Neural cell (in vitro differentiated cells): ENCODE measurements at regions not wholly inside any gene's neighbourhood (a gene's known extent, or its start where the extent isn't known, plus 50 kb on each side); places are given as distances from the start of the nearest gene placed in this dataset.
A peak's percentile ranks its signal among the peaks of the same experiment; 100 is the strongest.
"Not testable (repeated sequence)": the region's sequence is repeated elsewhere in the genome, so short reads cannot be mapped to it uniquely, and the experiment has no call there.

Experiments
- H2AFZ ChIP-seq: fragments of 200-600, 300-800 bp; sonication (generic), shearing (Covaris generic); 2 replicates; pipeline ENCODE4 v1.6.0; 2014; ENCODE audit warnings: low read depth, mild to moderate bottlenecking, antibody characterized with exemption, low read length, moderate library complexity
- H3F3A ChIP-seq: fragments of 200-600 bp; shearing (Covaris generic); 2 replicates; pipeline ENCODE4 v1.6.1; 2016; ENCODE audit warnings: mild to moderate bottlenecking, moderate library complexity, mixed read lengths, antibody characterized with exemption, low read length; ENCODE audit not compliant: insufficient read depth, poor library complexity, severe bottlenecking
- H3K27ac ChIP-seq: fragments of 200-600, 300-800 bp; sonication (generic), shearing (Covaris generic); 2 replicates; pipeline ENCODE4 v1.5.1; 2014; ENCODE audit warnings: mild to moderate bottlenecking, low read length, moderate library complexity
- H3K27me3 ChIP-seq: fragments of 300-800, 200-600 bp; sonication (generic), shearing (Covaris generic); 2 replicates; pipeline ENCODE4 v1.6.0; 2014; ENCODE audit warnings: mild to moderate bottlenecking, low read depth, low read length, moderate library complexity; ENCODE audit not compliant: insufficient read depth
- H3K36me3 ChIP-seq: fragments of 300-800, 200-600 bp; sonication (generic), shearing (Covaris generic); 2 replicates; pipeline ENCODE4 v1.5.1; 2014; ENCODE audit warnings: mild to moderate bottlenecking, antibody characterized with exemption, low read length, moderate library complexity; ENCODE audit not compliant: insufficient read depth
- H3K4me2 ChIP-seq: fragments of 300-800, 200-600 bp; sonication (generic), shearing (Covaris generic); 2 replicates; pipeline ENCODE4 v1.6.0; 2014; ENCODE audit warnings: mild to moderate bottlenecking, low read length
- H3K4me3 ChIP-seq: fragments of 300-800, 200-600 bp; sonication (generic), shearing (Covaris generic); 2 replicates; pipeline ENCODE4 v1.5.1; 2014; ENCODE audit warnings: mild to moderate bottlenecking, low read length, moderate library complexity
- H3K79me2 ChIP-seq: fragments of 200-600 bp; shearing (Covaris generic); replicated peaks from 2 replicates; pipeline ENCODE4 v1.6.0; 2014; ENCODE audit warnings: mild to moderate bottlenecking, low read length, moderate library complexity; ENCODE audit not compliant: insufficient read depth
- H3K9ac ChIP-seq: fragments of 300-800, 200-600 bp; sonication (generic), shearing (Covaris generic); 2 replicates; pipeline ENCODE4 v1.6.1; 2016; ENCODE audit warnings: mild to moderate bottlenecking, low read length, mixed read lengths
- H3K9me2 ChIP-seq: fragments of 200-600 bp; shearing (Covaris generic); 2 replicates; pipeline ENCODE4 v1.6.1; 2016; ENCODE audit warnings: mild to moderate bottlenecking, low read length, mixed read lengths; ENCODE audit not compliant: insufficient read depth
- H3K9me3 ChIP-seq: fragments of 200-600, 300-800 bp; sonication (generic), shearing (Covaris generic); 2 replicates; pipeline ENCODE4 v1.6.1; 2016; ENCODE audit warnings: mild to moderate bottlenecking, mixed run types, low read length, moderate library complexity, mixed read lengths
- H4K20me1 ChIP-seq: fragments of 200-600 bp; shearing (Covaris generic); 2 replicates; pipeline ENCODE4 v1.6.1; 2016; ENCODE audit warnings: mild to moderate bottlenecking, mixed run types; ENCODE audit not compliant: insufficient read depth
- CTCF ChIP-seq: fragments of 450-650 bp; IDR thresholded peaks from 2 replicates; pipeline ENCODE4 v1.5.1; 2014; ENCODE audit warnings: antibody characterized with exemption, mild to moderate bottlenecking, moderate library complexity; ENCODE audit not compliant: poor library complexity, severe bottlenecking
- EP300 ChIP-seq: fragments of 450-650 bp; conservative IDR thresholded peaks from 2 replicates; pipeline ENCODE4 v1.6.1; 2014; ENCODE audit warnings: antibody characterized with exemption, mild to moderate bottlenecking, moderate library complexity; ENCODE audit not compliant: poor library complexity, severe bottlenecking
- EZH2 ChIP-seq: fragments of 200-600, 300-800 bp; shearing (Covaris generic), sonication (generic); IDR thresholded peaks from 2 replicates; pipeline ENCODE4 v1.6.1; 2014; ENCODE audit warnings: antibody characterized with exemption, low read length, borderline replicate concordance, mild to moderate bottlenecking; ENCODE audit not compliant: insufficient read depth, poor library complexity, severe bottlenecking
- MXI1 ChIP-seq: fragments of 450-650 bp; conservative IDR thresholded peaks from 2 replicates; pipeline ENCODE4 v1.6.1; 2014; ENCODE audit warnings: antibody characterized with exemption, mild to moderate bottlenecking; ENCODE audit not compliant: poor library complexity, severe bottlenecking
- POLR2AphosphoS5 ChIP-seq: IDR thresholded peaks from 2 replicates; pipeline ENCODE4 v1.6.1; 2012
- RAD21 ChIP-seq: fragments of 450-650 bp; conservative IDR thresholded peaks from 2 replicates; pipeline ENCODE4 v1.6.1; 2014; ENCODE audit warnings: antibody characterized with exemption, mild to moderate bottlenecking, moderate library complexity
- REST ChIP-seq: IDR thresholded peaks from 2 replicates; pipeline ENCODE4 v1.6.1; 2012; ENCODE audit warnings: borderline replicate concordance
- SMC3 ChIP-seq: fragments of 450-650 bp; conservative IDR thresholded peaks from 2 replicates; pipeline ENCODE4 v1.6.1; 2014; ENCODE audit warnings: antibody characterized with exemption, mild to moderate bottlenecking, moderate library complexity; ENCODE audit not compliant: poor library complexity
- TAF1 ChIP-seq: IDR thresholded peaks from 2 replicates; pipeline ENCODE4 v1.6.1; 2012; ENCODE audit warnings: low read depth

- TF ChIP-seq TAF1 (no peak), POLR2AphosphoS5 (peak; percentile 59), SMC3 (no peak), CTCF (no peak), RAD21 (no peak), MXI1 (peak; percentile 33), REST (peak; percentile 87), EP300 (peak; percentile 70)
- Histone ChIP-seq H3K9me3 (no peaks in the 10 kb centered on the region), H3K27ac (peak overlapping the region; percentile 46), H3K9me2 (no peaks in the 10 kb centered on the region), H3K4me2 (no peak overlapping the region), H3K36me3 (no peaks in the 10 kb centered on the region), H3K4me3 (no peak overlapping the region), H3K27me3 (no peaks in the 10 kb centered on the region), H3K79me2 (no peaks in the 10 kb centered on the region), H3K9ac (no peak overlapping the region), H3F3A (no peaks in the 10 kb centered on the region), H2AFZ (no peak overlapping the region), H4K20me1 (no peaks in the 10 kb centered on the region)
Measured at GRCh38 chr6:9126878-9127560, 691.7 kb upstream of the SLC35B3 start.

- not testable (repeated sequence) for H3K9ac ChIP-seq, H3K9me2 ChIP-seq, H2AFZ ChIP-seq, H4K20me1 ChIP-seq, H3K9me3 ChIP-seq, H3K27me3 ChIP-seq, H3K79me2 ChIP-seq, H3F3A ChIP-seq, H3K36me3 ChIP-seq, H3K27ac ChIP-seq, H3K4me2 ChIP-seq, H3K4me3 ChIP-seq
Measured at GRCh38 chr6:9126034-9126433, 690.7 kb upstream of the SLC35B3 start.

- H3K9ac ChIP-seq: no peak overlapping the region
- H3K4me3 ChIP-seq: no peak overlapping the region
- no peak overlapping the region for H3K4me2 ChIP-seq
- no peaks in the 10 kb centered on the region for H3K9me2 ChIP-seq
- no peak overlapping the region for H3K27ac ChIP-seq
- no peaks in the 10 kb centered on the region for H3K9me3 ChIP-seq
- H3K36me3 ChIP-seq: no peaks in the 10 kb centered on the region
- no peak overlapping the region for H2AFZ ChIP-seq
- TF ChIP-seq REST (no peak), POLR2AphosphoS5 (no peak), EZH2 (no peak), SMC3 (no peak), CTCF (no peak)
- no peaks in the 10 kb centered on the region for H4K20me1 ChIP-seq
- H3K27me3 ChIP-seq: no peaks in the 10 kb centered on the region
- no peaks in the 10 kb centered on the region for H3K79me2 ChIP-seq
- no peaks in the 10 kb centered on the region for H3F3A ChIP-seq
Measured at GRCh38 chr6:9121549-9121948, 686.2 kb upstream of the SLC35B3 start.
